ENCODE measurements at regions not wholly inside any gene's neighbourhood (a gene's known extent, or its start where the extent isn't known, plus 50 kb on each side); places are given as distances from the start of the nearest gene placed in this dataset.

DNA sequence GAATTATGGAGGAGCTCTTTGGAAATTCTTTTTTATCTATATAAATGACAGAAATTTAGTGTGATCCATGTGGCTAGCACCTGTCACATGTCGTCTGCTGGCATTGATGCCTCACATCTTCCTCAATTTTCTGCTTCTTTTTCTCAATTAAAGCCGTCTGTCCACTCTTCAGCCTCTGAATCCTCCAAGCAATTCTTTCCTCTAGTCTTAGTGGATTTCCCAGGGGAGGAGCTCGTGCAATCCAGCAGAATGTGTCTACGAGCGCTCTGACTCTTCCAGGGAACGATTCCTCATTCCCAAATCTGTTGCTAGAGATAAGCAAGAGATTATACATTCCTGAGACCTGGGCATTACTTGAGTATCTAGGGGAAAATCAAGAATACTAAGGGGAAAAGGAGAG is 176.6 kb downstream of the EMP1 start:
- DNase-seq = no peak

DNA sequence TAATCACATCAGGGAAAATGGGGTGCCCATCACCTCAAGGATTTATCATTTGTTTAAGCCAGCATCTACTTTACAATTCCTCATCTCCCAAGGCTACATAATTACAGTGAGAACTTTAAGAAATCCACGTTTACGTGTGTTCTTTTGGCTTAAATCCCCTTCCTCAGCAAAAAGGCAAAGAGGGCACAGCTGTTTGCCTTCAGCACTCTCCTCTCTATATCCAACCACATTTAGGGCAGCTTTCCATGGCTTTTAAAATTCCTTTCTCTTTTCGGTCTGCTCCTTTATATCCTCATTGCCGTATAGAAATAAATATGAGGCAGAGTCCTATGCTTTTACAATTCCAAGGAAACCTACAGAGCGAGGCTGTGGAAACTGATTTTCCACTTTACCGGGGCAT is 175.9 kb downstream of the EMP1 start:
- no peak for DNase-seq

DNA sequence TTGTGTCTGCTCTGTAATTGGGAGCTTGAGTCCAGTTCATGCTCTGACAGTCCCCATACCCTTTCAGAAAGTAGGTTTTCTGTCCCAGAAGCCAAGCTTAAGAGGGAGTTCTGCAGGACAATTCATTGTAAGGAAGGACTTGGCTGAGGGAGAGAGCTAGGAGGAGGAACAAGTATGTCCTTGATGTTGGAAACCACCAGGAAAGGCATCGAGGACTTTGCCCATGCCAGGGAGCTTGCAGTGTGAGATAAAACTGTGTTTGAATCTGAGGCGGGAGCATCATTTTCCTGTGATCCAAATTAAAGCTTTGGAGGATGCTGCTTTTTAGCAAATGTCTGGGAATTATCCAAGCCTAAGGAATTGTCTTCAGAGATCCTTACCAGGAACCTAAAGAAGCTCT is 175.3 kb downstream of the EMP1 start:
- no peak for DNase-seq

DNA sequence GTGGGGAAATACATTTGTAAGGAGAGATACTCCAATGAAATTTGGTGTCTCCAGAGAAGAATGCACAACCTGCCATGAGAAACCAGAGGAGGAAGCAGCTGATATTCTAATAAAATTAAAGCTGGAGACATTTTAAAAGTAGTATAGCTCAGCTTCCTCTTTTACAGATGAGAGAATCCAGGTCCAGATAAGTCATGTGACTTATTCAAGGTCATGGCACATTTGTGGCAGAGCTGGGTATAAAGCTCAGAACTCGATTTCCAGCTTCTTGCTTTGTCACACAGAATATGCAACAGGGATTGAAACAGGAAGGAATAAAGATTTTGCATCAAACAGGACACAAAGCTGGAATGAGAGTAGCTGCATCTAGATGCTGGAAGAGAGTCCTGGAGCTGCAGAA is 174.8 kb downstream of the EMP1 start:
- no peak for DNase-seq

DNA sequence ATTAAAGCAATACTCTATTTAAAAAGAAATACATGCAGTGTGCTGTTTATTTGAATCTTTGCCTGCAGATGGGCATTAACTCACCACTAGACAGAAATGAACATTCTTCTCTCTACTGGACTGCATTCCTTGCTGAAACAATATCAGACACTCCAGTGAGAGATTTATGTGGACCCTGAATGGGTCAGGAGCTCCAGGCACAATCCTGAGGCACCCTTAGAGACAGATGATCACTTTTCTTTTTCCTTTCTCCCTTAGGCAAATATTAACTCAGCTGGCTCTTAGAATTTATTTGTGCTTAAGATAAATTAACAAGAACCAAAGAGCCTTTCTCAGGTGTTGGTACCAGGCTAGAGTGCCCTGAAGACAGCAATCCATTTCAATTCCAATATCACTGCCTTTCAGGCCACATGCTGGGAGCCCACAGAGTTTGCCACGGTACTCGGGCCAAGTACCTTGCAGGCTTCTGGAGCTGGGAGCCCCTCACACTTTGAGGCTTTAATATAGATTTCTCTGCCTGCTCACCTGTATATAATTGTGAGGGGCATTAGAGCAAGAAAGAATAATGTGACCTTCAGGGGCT is 173.0 kb downstream of the EMP1 start:
- DNase-seq = peak; percentile 85

DNA sequence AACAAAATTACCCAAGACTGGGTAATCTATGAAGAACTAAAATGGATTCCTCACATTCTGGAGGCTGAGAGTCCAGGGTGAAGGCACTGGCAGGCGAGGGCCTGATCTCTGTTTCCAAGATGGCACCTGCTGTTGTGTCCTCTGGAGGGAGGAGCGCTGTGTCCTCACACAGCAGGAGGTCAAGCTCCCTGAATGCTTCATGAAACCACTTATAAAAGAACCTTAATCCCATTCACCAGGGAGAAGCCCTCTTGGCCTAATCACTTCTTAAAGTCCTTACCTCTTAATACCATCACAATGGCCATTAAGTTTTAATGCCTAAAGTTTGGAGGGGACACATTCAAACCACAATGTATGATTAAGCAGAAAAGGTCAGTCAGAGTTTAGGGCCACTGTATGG is 172.4 kb downstream of the EMP1 start:
- DNase-seq = peak; percentile 63

DNA sequence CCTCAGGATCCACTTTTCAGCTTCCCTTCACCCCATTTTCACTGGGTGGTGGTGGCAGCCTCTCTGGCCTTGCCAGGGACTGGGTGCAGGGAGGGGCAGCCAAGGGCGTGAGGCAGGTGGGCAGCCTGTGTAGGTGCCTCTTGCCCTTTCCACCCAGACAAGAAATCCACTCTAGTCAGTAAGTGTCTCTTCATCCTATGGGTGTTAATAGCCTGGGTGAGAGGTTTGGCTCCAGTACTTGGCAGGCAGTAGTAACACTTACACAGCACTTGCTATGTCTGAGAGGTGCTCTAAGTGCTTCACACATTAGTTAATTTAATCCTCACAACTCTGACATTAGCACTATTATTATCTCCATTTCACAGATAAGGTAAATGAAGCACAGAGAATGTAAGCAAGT is 171.9 kb downstream of the EMP1 start:
- peak; percentile 88 for DNase-seq

DNA sequence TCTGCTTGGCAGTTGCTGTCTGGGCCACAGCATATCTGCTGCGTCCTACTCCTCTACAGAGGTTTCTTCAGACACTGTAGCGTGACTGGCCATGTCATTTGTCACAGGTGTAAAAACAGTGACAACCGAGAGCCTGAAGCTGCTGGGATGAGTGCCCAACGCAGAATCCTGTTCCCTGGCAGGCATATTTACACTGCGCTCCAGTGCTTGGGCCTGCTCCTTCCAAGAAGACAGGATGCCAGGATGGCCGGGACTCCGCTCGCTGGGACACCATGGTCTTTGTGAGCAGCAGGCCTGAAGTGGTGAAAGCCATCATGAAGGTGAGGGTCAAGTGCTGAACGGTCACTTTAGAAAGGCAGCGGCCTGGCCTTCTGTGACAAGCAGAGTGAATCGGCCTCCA is 171.4 kb downstream of the EMP1 start:
- DNase-seq = peak; percentile 65

DNA sequence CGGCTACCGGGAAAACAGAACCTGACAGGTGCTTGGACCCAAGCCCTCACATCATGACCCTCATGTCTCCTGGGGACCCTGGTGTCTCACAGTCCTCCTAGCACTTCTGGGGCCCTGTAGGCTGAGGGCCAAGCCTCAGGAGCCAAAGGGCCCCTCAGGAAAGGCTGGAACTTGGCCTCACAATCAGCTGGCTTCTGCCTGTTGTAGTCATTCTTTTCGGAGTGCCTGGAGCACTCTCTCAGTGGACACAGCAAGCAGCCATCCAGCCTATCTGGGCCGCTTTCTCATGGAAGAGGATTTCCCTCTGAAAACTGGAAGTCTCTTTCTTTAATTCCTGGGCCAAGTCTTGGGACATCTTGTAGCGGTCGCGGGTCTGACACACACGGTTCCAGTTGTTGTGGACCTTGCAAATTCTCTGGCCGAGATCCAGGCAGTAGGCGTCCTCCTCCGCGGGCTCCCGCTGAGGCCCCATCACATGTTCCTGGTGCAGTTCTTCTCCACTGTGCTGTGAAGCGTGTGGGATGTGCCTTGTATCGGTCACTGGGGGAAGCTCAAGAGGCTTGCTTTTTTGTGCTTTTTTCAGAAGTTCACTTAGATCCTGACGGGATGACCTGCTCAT is 169.3 kb downstream of the EMP1 start:
- no peak for DNase-seq

DNA sequence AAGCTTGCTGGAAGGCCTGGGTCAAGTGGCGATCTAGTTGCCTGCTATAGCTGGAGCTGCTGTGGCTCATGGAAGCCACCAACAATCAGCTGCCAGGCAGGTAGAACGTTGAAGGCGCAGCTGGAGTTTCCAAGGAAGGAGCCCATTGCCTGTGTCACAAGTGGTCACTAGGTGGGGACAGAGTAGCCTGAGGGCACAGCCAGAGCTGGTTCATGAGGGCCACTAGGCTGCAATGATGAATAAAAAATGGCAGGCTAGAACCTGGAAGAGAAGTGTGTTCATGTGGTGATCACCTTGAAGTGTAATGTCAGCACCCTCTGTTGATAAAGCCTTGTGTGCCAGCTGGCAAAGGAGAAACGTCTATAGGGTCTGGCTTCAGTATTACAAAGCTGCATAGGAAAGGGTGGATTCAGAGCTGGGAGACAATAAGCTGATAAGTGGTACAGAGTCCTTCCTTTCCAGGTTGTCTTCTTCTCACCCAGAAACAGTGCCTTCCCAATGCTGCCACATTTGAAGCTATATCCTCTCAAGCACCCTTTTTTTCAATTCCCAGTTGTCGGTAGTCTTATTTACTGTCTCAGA is 165.8 kb downstream of the EMP1 start:
- DNase-seq = peak; percentile 85

DNA sequence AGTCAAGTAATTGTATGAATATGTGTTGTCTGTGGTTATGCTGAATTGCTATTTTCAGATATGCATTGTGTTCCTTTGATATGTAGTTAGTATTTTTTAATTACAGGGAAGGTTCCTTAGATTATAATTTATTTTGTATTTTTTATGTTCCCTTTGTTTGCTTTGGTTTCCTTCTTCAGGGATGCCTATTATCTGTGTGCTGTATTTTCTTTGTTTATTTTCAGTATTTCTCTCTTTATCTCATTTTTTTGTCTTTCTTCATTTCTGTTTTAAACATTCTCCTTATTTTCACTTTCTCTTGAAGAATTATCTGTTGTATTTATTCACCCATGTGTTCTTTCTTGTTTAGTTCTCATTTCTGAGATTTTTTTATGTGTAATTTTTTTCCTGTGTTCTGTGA is 163.1 kb downstream of the EMP1 start:
- no peak for DNase-seq

DNA sequence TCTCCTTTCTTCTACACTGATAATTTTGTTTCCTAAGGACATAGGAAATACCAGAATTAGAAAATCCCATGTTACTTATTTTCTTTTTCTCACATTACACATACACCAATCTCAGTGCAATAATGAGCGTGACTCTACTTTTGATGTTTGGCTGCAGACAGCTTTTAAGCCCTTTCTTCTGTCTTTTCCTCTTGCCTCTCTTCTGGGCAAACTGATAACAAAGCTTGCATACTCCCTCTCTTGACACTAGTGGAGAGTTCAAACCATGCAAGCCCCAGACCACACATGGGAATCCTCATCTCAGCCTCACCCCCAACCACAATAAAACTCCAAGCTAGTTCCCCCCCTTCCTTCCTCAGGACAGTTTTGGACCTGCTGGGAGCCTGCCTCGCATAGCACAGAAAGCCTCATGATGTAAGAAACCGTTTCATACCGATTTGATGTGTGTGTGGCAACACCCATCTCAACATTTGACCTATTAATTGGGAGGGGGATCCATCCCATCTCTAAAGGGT is 161.9 kb downstream of the EMP1 start:
- DNase-seq = no peak

DNA sequence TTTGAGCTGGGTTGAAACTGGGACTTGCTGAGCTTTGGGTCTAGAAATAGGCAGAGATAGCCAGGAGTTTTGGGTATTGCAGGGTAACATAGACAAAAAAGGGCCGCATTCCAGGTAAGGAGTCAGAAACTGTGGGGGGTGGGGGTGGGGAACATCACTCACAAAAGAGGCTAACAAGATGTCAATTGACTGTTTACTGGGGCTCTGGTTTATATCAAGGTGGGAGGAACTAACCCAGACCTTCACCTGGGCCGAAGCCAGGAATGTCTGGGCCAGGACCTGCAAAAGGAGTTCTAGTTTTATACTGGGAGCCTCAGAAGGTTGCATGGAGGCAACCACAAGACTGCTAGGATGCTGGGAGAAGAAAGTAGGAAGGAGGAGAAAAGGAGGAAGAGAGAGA is 154.4 kb downstream of the EMP1 start:
- no peak for DNase-seq

DNA sequence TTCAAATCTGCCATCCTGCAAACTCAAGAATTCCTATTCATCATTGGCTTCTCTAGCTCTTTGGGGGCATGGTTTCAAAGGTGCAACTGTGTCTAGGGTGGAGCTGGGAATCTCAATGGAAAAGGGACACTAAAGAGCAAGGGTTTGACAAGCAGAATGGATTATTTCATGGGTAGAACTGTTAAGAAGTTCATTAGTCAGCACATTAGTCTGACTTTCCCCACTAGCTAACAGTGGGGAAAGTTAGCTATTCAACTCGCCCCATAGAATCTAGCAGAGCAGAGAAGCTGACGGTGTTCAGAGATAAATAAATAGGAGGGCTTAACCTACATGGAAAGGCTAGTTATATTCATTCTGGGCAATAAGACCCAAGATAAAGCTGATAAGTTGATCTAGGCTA is 153.9 kb downstream of the EMP1 start:
- DNase-seq = no peak

DNA sequence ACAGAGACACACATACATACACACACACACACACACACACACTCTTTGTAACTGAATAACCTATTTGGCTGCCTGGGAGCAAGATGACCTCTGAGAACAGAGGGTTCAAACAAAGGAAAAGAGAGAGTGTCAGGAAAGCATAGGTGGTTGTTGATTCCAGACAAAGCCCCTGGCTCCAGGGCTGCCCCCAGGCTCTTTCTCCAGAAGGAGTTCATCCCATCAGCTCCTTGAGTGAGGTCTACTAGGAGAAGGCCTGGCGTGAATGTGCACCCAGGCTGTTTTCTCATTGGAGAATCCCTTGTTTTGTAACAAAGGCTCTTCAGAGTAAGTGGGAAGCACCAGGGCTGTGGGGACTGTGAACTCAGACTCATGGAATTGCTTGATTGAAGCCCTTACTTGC is 151.9 kb downstream of the EMP1 start:
- DNase-seq = no peak

DNA sequence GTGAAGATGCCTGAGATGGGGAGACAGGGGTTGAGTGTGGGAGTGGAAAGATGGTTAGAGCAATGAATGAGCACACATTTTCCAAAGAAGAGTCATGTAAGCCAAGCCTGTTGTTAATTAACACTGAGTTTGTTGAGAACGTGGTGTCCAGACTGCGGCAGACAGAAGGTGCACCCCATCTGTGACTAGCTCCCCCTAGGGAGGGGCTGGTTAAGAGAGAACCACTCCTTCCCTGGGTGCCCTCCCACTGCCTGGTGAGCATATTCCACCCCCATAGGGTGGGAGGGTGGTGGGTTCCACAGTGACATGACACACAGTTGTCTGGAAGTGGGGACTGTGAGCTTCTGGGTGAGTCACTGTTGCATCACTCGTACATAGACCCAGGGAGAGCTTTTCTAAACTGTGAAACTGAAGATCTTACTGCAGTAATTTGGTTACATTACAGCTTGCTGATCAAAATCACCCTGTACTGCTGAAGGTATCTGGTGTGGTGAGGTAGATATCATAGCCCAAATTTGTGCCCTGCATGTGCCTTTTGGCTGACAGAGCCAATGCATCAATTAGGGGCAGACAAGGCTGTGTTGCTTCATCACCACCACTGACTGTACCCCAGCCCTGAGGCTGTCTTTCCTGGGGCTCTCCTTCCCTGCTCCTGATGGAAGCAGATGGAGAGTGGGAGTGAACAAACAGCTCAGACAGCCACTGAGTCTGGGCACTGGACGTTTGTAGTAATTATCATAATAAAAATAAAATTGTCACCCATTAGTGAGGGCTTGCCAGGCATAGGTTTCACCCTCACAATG is 150.9 kb downstream of the EMP1 start:
- no peak for DNase-seq

DNA sequence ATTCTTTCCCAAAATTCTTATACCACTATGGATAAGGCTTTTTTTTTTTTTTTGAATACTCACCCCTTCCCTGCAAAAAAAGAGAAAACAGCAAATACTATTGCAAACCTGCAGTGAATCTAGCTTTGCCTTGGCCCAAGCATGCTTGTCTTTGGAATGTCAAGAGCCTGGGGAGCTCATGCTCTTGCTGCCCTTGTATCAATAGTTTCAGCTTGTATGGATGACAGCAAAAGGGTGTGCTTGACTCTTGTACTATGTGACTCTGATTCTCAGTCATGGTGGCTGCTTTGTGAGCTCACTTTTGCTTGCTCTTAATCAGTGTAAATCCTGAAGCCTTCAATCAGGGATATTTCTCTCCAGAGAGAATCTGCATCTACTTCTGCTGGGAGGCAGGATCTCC is 149.2 kb downstream of the EMP1 start:
- no peak for DNase-seq

DNA sequence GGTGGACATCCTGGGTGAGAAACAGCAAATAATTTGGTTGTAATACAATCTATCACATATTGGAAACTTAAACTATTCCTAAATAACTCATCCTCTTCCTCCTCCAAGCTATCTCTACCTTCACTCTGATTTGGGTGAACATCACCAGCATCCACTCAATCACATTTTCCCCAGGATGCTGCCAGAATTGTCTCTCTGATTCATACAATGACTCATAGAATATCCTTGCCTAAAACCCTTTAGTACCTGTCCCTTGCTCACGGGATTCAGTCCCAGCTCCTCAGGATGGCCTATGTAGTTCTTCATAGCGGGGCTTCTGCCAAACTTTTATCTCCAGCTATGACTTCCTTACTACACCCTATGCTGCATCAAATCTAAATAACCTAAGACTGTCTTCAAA is 146.8 kb downstream of the EMP1 start:
- DNase-seq = no peak

DNA sequence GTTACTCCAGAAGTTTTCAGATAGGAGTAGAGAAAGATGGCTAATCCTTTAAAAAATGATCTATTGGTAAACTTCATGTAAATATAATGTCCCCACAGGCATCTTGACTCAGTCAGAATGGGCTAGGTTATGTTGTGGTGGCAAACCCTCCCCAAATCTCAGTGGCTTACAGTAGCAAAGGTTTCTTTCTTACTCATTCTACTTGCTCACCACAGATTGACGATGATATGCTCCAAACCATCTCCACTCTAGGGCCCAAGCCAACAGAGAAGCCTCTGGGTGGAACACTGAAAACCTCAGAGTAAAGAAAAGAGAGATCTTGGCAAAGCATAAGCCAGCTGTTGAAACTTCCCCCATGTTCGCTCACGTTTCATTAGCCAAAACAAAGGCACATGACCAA is 146.4 kb downstream of the EMP1 start:
- DNase-seq = no peak

DNA sequence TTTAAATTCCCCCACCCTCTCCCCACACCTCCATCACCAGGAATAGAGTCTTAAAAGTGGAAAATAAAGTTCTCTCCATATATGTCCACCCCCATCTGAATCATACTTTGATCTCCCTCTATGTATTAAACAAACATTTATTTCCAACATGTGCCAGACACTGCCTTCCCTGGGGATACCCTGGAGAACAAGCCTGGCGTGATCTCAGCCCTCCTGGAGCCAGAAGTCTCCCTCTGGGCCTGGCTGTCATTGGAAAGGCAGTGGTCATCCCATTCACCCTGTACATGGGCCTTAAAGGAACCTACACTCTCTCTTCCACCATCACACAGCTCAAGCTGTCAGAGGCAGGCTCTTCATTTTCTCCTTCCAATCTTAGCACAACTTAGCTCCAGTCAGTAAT is 143.6 kb downstream of the EMP1 start:
- DNase-seq = no peak

DNA sequence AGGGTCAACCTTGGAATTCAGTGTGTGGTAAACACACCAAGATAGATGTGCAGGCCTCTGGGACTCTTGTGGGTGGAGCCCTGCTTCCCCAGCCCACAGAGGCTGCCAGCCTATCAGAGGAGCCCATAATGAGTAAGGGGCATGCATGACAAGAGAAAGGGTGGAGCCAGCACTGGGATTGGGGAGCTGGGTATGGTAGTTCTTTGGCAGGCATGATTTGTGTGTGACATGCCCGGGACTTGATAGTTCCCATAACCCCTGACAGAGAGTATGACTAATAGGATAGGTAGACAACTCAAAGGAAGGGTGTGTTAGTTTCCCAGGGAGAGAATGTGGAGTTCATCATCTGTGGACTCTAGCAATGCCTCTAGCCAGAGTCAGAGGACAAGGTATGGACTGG is 143.0 kb downstream of the EMP1 start:
- no peak for DNase-seq

DNA sequence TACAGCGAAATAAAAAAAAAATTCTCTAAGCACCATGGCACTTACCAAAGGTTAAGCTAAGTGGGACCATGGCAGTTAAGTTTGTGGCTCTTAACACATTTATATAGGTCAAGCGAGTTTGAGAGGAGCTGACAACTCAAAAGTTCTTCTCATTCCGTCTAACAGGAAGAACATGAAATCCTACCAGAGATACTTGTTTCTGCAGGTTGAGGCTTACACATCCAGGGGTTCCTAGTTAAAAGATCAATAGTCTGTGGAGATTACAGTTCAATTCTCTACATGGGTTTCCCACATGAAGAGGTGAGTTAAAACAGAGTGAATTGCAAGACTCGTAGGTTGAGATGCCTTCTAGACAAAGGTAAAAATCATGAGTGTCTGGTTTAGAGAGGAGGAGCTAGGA is 142.6 kb downstream of the EMP1 start:
- DNase-seq = no peak

DNA sequence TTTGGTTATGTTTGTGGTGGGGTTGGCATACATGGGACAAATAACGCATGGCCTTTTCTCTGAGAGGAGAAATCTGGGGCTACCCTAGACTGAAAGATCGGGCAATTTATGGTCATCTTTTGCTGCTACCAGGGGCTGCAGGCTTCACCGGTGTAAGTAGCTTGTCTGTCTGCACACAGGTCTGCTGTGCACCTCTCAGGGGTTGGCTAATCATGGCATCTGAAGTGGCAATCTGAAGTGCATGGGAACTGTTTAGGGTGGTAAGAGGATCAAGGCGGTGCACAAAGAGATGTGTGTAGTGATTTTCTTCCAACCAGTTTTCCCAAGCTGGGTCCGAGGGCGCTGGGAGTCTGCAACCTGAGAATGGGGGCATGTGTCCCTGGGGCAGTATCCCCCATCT is 141.3 kb downstream of the EMP1 start:
- DNase-seq = no peak

DNA sequence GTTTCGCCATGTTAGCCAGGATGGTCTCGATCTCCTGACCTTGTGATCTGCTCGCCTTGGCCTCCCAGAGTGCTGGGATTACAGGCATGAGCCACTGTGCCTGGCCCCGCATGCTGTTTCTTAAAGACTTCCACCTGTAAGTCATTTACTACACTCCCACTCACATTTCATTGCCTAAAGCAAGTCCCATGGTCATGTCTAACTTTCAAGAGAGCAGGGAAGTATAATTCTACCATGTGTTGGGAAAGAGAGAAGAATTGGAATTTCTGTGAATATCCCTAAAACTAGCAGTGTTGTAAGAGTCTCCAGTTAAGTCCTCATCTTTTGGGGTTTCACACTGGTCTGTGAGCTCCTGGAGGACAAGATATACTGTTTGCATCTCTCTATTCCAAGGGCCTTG is 139.7 kb downstream of the EMP1 start:
- DNase-seq = no peak
